ENCODE measurements at regions not wholly inside any gene's neighbourhood (a gene's known extent, or its start where the extent isn't known, plus 50 kb on each side); places are given as distances from the start of the nearest gene placed in this dataset.

- no peak overlapping the region for H2BK20ac ChIP-seq (ENCODE audit: low read depth, low read length, poor library complexity, severe bottlenecking)
- H3K4ac ChIP-seq (ENCODE audit: low read depth, low read length), result no peak overlapping the region
- no peak overlapping the region for H4K5ac ChIP-seq (ENCODE audit: insufficient read length, low read depth, low read length)
- no peak overlapping the region for H3T11ph ChIP-seq (ENCODE audit: low read length)
- Mint-ChIP-seq H3K27ac (no peak overlapping the region), H3K4me1 (peaks cover 0 to 3% of the 10 kb centered on the region in 2 experiments; a peak in 1 of 4 replicates), H3K27me3 (ENCODE audit: low read depth) (no peaks in the 10 kb centered on the region), H3K9me3 (no peaks in the 10 kb centered on the region), H3K36me3 (ENCODE audit: insufficient read depth in 1 of 3, low read depth in 3 of 3) (no peaks in the 10 kb centered on the region), H3K4me3 (no peak overlapping the region)
- no peaks in the 10 kb centered on the region for H3K79me2 ChIP-seq (ENCODE audit: insufficient read depth, low read length)
- H3K4me1 ChIP-seq (ENCODE audit: insufficient read depth, low read length), result no peaks in the 10 kb centered on the region; the same call in 1 of the 2 replicates
- no peak overlapping the region for H3K56ac ChIP-seq (ENCODE audit: insufficient read length, low read depth, low read length)
- no peak overlapping the region for H2BK12ac ChIP-seq (ENCODE audit: insufficient read length, low read depth, low read length)
- no peak overlapping the region for H3K14ac ChIP-seq (ENCODE audit: insufficient read depth, low read length)
- H3K9ac ChIP-seq (ENCODE audit: extremely low read depth, insufficient read length, low read length), result no peak overlapping the region
- no peak overlapping the region for H3K4me2 ChIP-seq (ENCODE audit: insufficient read depth, insufficient read length, low read length)
- no peak overlapping the region for H2AK5ac ChIP-seq (ENCODE audit: insufficient read length, low read length)
- no peak overlapping the region for H4K91ac ChIP-seq (ENCODE audit: insufficient read length, low read depth, low read length)
- no peak overlapping the region for H3K23ac ChIP-seq (ENCODE audit: insufficient read length, low read depth, low read length)
- no peak for TF ChIP-seq CTCF (conservative IDR thresholded peaks at IDR 0.05)
- H3K79me1 ChIP-seq (ENCODE audit: insufficient read depth, low read depth, low read length, poor library complexity, severe bottlenecking), result no peaks in the 10 kb centered on the region
- H4K8ac ChIP-seq (replicated peaks; ENCODE audit: insufficient read length, low read depth, low read length), result peak overlapping the region; percentile 55
- no peaks in the 10 kb centered on the region for H4K20me1 ChIP-seq (ENCODE audit: control insufficient read depth, insufficient read depth, insufficient read length)
- no CpG with 5 or more reads among the region's 3 CpGs for WGBS (ENCODE audit: extremely low coverage, insufficient read length, low lambda C conversion rate)
- H3K23me2 ChIP-seq (ENCODE audit: insufficient read length, low read depth, low read length, poor library complexity, severe bottlenecking), result no peaks in the 10 kb centered on the region
- H2AFZ ChIP-seq (ENCODE audit: low read length), result no peak overlapping the region
- peak overlapping the region; percentile 27 for H3K18ac ChIP-seq (ENCODE audit: insufficient read length, low read depth, low read length)
- no peak overlapping the region for H2BK5ac ChIP-seq (ENCODE audit: insufficient read length, low read length)
- no peak overlapping the region for H2BK120ac ChIP-seq (ENCODE audit: low read depth, low read length, poor library complexity, severe bottlenecking)
- H3K27me3 ChIP-seq (ENCODE audit: insufficient read depth, low read length), result no peaks in the 10 kb centered on the region
- no peak overlapping the region; the same call in 1 of the 2 replicates for H2BK15ac ChIP-seq (ENCODE audit: low read depth, low read length)
- H3K27ac ChIP-seq (ENCODE audit: insufficient read length, low read depth, low read length), result no peak overlapping the region
- H3K9me3 ChIP-seq (ENCODE audit: control insufficient read depth, low read depth, low read length), result no peaks in the 10 kb centered on the region
- no peak for DNase-seq
Observed at GRCh38 chr9:18405240-18405639, 68.7 kb upstream of the ADAMTSL1 start.
